ENCODE measurements at regions not wholly inside any gene's neighbourhood (a gene's known extent, or its start where the extent isn't known, plus 50 kb on each side); places are given as distances from the start of the nearest gene placed in this dataset.

GRCh38 chr16:49930841-49931240 lies 74.9 kb upstream of the ZNF423 start:
- TF ChIP-seq, protein P1, sequence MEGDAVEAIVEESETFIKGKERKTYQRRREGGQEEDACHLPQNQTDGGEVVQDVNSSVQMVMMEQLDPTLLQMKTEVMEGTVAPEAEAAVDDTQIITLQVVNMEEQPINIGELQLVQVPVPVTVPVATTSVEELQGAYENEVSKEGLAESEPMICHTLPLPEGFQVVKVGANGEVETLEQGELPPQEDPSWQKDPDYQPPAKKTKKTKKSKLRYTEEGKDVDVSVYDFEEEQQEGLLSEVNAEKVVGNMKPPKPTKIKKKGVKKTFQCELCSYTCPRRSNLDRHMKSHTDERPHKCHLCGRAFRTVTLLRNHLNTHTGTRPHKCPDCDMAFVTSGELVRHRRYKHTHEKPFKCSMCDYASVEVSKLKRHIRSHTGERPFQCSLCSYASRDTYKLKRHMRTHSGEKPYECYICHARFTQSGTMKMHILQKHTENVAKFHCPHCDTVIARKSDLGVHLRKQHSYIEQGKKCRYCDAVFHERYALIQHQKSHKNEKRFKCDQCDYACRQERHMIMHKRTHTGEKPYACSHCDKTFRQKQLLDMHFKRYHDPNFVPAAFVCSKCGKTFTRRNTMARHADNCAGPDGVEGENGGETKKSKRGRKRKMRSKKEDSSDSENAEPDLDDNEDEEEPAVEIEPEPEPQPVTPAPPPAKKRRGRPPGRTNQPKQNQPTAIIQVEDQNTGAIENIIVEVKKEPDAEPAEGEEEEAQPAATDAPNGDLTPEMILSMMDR (IDR thresholded peaks at IDR 0.05; ENCODE audit: unreplicated experiment): no peak
- DNase-seq (ENCODE audit: low spot score, unreplicated experiment): no peak
- no peak overlapping the region for H3K4me3 Mint-ChIP-seq (ENCODE audit: low read depth)

GRCh38 chr16:49931266-49931665 lies 75.4 kb upstream of the ZNF423 start:
- no peak overlapping the region for H3K27ac Mint-ChIP-seq
- H3K27me3 Mint-ChIP-seq: peaks cover 39% of the 10 kb centered on the region
- H3K4me3 Mint-ChIP-seq (ENCODE audit: low read depth): no peak overlapping the region
- no peak for DNase-seq (ENCODE audit: low spot score, unreplicated experiment)
- TF ChIP-seq, protein P1 (IDR thresholded peaks at IDR 0.05; ENCODE audit: unreplicated experiment): no peak
- no peaks in the 10 kb centered on the region for H3K9me3 Mint-ChIP-seq (ENCODE audit: low read depth)
- H3K4me1 Mint-ChIP-seq (ENCODE audit: low read depth): peaks cover 17% of the 10 kb centered on the region
- no peaks in the 10 kb centered on the region for H3K36me3 Mint-ChIP-seq (ENCODE audit: insufficient read depth)

More at GRCh38 chr16:49930841-49931240, 74.9 kb upstream of the ZNF423 start:
- H3K27me3 Mint-ChIP-seq: peaks cover 40% of the 10 kb centered on the region
- H3K27ac Mint-ChIP-seq: no peak overlapping the region
- peaks cover 17% of the 10 kb centered on the region for H3K4me1 Mint-ChIP-seq (ENCODE audit: low read depth)
- H3K36me3 Mint-ChIP-seq (ENCODE audit: insufficient read depth): no peaks in the 10 kb centered on the region
- H3K9me3 Mint-ChIP-seq (ENCODE audit: low read depth): no peaks in the 10 kb centered on the region

DNA sequence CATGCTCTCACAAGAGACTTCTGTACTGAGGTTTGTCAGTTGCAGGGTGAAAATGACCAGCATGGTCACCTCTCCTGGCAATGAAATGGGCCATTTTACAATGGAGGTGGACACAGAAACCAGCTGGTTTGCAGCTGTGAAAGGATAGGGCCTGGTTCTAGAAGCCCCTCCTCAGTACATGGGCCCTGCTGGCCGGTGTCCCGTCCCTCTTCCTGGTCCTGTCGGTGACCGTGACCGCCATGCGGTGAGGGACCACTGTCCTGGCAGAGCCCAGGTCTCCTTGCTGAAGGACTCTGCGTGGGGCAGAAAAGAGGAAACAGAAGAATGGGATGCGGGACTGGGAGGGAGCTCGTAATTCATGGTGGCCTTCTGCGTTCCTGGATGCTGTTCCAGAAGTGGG lies 76.0 kb upstream of the ZNF423 start:
- peaks cover 39% of the 10 kb centered on the region for H3K27me3 Mint-ChIP-seq
- H3K27ac Mint-ChIP-seq: no peak overlapping the region
- DNase-seq (ENCODE audit: low spot score, unreplicated experiment): no peak
- TF ChIP-seq, protein P1 (IDR thresholded peaks at IDR 0.05; ENCODE audit: unreplicated experiment): no peak
- no peaks in the 10 kb centered on the region for H3K36me3 Mint-ChIP-seq (ENCODE audit: insufficient read depth)
- no peak overlapping the region for H3K4me3 Mint-ChIP-seq (ENCODE audit: low read depth)
- no peaks in the 10 kb centered on the region for H3K9me3 Mint-ChIP-seq (ENCODE audit: low read depth)
- peaks cover 17% of the 10 kb centered on the region for H3K4me1 Mint-ChIP-seq (ENCODE audit: low read depth)

GRCh38 chr16:49932434-49932833 lies 76.5 kb upstream of the ZNF423 start:
- H3K4me1 Mint-ChIP-seq (ENCODE audit: low read depth): peaks cover 17% of the 10 kb centered on the region
- H3K27ac Mint-ChIP-seq: no peak overlapping the region
- no peak overlapping the region for H3K4me3 Mint-ChIP-seq (ENCODE audit: low read depth)
- no peak for DNase-seq (ENCODE audit: low spot score, unreplicated experiment)
- TF ChIP-seq, protein P1 (IDR thresholded peaks at IDR 0.05; ENCODE audit: unreplicated experiment): no peak
- H3K36me3 Mint-ChIP-seq (ENCODE audit: insufficient read depth): no peaks in the 10 kb centered on the region
- no peaks in the 10 kb centered on the region for H3K9me3 Mint-ChIP-seq (ENCODE audit: low read depth)
- H3K27me3 Mint-ChIP-seq: peaks cover 39% of the 10 kb centered on the region

- DNase-seq (ENCODE audit: low spot score, unreplicated experiment): no peak
- no peak overlapping the region for H3K4me3 Mint-ChIP-seq (ENCODE audit: low read depth)
- H3K9me3 Mint-ChIP-seq (ENCODE audit: low read depth): peaks cover under 1% of the 10 kb centered on the region
- H3K36me3 Mint-ChIP-seq (ENCODE audit: insufficient read depth): no peaks in the 10 kb centered on the region
- peaks cover 17% of the 10 kb centered on the region for H3K4me1 Mint-ChIP-seq (ENCODE audit: low read depth)
- TF ChIP-seq, protein P1 (IDR thresholded peaks at IDR 0.05; ENCODE audit: unreplicated experiment): no peak
- H3K27ac Mint-ChIP-seq: peak overlapping the region; percentile 50
- peaks cover 39% of the 10 kb centered on the region for H3K27me3 Mint-ChIP-seq
Measured at GRCh38 chr16:49932946-49933345, 77.0 kb upstream of the ZNF423 start.
